ENCODE measurements at regions not wholly inside any gene's neighbourhood (a gene's known extent, or its start where the extent isn't known, plus 50 kb on each side); places are given as distances from the start of the nearest gene placed in this dataset.

- TF ChIP-seq CTCF (IDR thresholded peaks at IDR 0.05) (no peak), POLR2A (IDR thresholded peaks at IDR 0.05) (no peak)
These were observed 71.0 kb upstream of the RFX8 start for GRCh38 chr2:101545950-101546349.
